Natural killer cell (primary cell): ENCODE measurements at regions not wholly inside any gene's neighbourhood (a gene's known extent, or its start where the extent isn't known, plus 50 kb on each side); places are given as distances from the start of the nearest gene placed in this dataset.

Experiments
- ATAC-seq, 3 donors: fragments of 150-1000 bp in 2 of 3; fragments of 200-7000 bp in 1 of 3; cut with Tn5 transposase; 1 replicate in 1 of 3; 2 replicates in 2 of 3; pipeline ENCODE4 v1.10.0; 2021; ENCODE audit warnings: mild to moderate bottlenecking in 2 of 3, moderate library complexity in 2 of 3
- DNase-seq, 2 donors: peaks; one replicate each; pipeline versions ENCODE4 v3.0.0 to v3.0.0-alpha.2; 2013 to 2021; ENCODE audit warnings: mixed read lengths in 1 of 2
- H3K27ac ChIP-seq: one replicate; pipeline ENCODE4 v1.5.1; 2013; ENCODE audit warnings: mild to moderate bottlenecking, low read length
- H3K27me3 ChIP-seq: one replicate; pipeline ENCODE4 v1.6.1; 2013; ENCODE audit warnings: low read length; ENCODE audit not compliant: control insufficient read depth, insufficient read depth
- H3K36me3 ChIP-seq: one replicate; pipeline ENCODE4 v1.6.1; 2013; ENCODE audit warnings: low read length; ENCODE audit not compliant: control insufficient read depth, insufficient read depth
- H3K4me1 ChIP-seq: one replicate; pipeline ENCODE4 v1.6.1; 2013; ENCODE audit warnings: low read length; ENCODE audit not compliant: control insufficient read depth, insufficient read depth
- H3K4me3 ChIP-seq: one replicate; pipeline ENCODE4 v1.5.1; 2013; ENCODE audit warnings: low read length
- H3K9me3 ChIP-seq: one replicate; pipeline ENCODE4 v1.6.1; 2013; ENCODE audit warnings: low read length; ENCODE audit not compliant: control insufficient read depth, insufficient read depth
- H3K27ac Mint-ChIP-seq, 2 donors: one replicate each; pipeline ENCODE4 v1.8.0; 2022; ENCODE audit warnings: mild to moderate bottlenecking in 2 of 2, mixed read lengths in 2 of 2, moderate library complexity in 1 of 2
- H3K27me3 Mint-ChIP-seq, 2 donors: one replicate each; pipeline ENCODE4 v1.8.0; 2022; ENCODE audit warnings: low read depth in 2 of 2, mixed read lengths in 2 of 2
- H3K36me3 Mint-ChIP-seq: one replicate; pipeline ENCODE4 v1.8.0; 2022; ENCODE audit warnings: mixed read lengths
- H3K4me1 Mint-ChIP-seq, 2 donors: one replicate each; pipeline ENCODE4 v1.8.0; 2022; ENCODE audit warnings: mixed read lengths in 2 of 2
- H3K4me3 Mint-ChIP-seq: one replicate; pipeline ENCODE4 v1.8.0; 2022; ENCODE audit warnings: mild to moderate bottlenecking, moderate library complexity, mixed read lengths
- H3K9me3 Mint-ChIP-seq, 2 donors: one replicate each; pipeline ENCODE4 v1.8.0; 2022; ENCODE audit warnings: mixed read lengths in 2 of 2
- CTCF ChIP-seq: fragments of 200-600 bp; IDR thresholded peaks from one replicate; pipeline ENCODE4 v1.8.0; 2022; ENCODE audit warnings: antibody characterized with exemption
- WGBS: methylation state at CpG from one replicate; pipeline ENCODE4 v1.1.7; 2013; ENCODE audit warnings: missing lambda C conversion rate; ENCODE audit not compliant: insufficient coverage; 5-methylcytosine and 5-hydroxymethylcytosine counted together
- intact Hi-C: fragments of 100-400 bp; cut with micrococcal nuclease; formaldehyde crosslinking; loops from one replicate; pipeline ENCODE4 v1.14.2; 2022

- intact Hi-C loops, result no loop called here
- ATAC-seq, result no peak
- no peak for TF ChIP-seq CTCF
- Histone ChIP-seq H3K4me1 (no peaks in the 10 kb centered on the region), H3K27me3 (no peaks in the 10 kb centered on the region), H3K9me3 (no peaks in the 10 kb centered on the region), H3K36me3 (no peaks in the 10 kb centered on the region), H3K27ac (no peak overlapping the region), H3K4me3 (no peak overlapping the region)
- no peak overlapping the region for H3K27ac Mint-ChIP-seq
- H3K36me3 Mint-ChIP-seq, result no peaks in the 10 kb centered on the region
- no peak for DNase-seq
- WGBS, result 84% methylated on average over 4 of the region's 4 CpGs
- H3K4me3 Mint-ChIP-seq, result no peak overlapping the region
- H3K9me3 Mint-ChIP-seq, result peaks cover 3 to 4% of the 10 kb centered on the region in 2 donors
- no peaks in the 10 kb centered on the region for H3K27me3 Mint-ChIP-seq
- H3K4me1 Mint-ChIP-seq, result no peaks in the 10 kb centered on the region
These were observed 584.5 kb upstream of the TBX3 start for GRCh38 chr12:115268451-115268850.

- WGBS, result 88% methylated on average over 3 of the region's 3 CpGs
- no peaks in the 10 kb centered on the region for H3K36me3 ChIP-seq
- H3K4me1 ChIP-seq, result no peaks in the 10 kb centered on the region
- intact Hi-C loops, result no loop called here
- H3K36me3 Mint-ChIP-seq, result no peaks in the 10 kb centered on the region
- no peak overlapping the region for H3K4me3 Mint-ChIP-seq
- H3K4me1 Mint-ChIP-seq, result no peaks in the 10 kb centered on the region
- no peak overlapping the region for H3K27ac Mint-ChIP-seq
- ATAC-seq (no peak), DNase-seq (no peak)
- no peaks in the 10 kb centered on the region for H3K9me3 ChIP-seq
- H3K27me3 ChIP-seq, result no peaks in the 10 kb centered on the region
- no peak for TF ChIP-seq CTCF
- H3K27me3 Mint-ChIP-seq, result no peaks in the 10 kb centered on the region
- H3K9me3 Mint-ChIP-seq, result peaks cover 3 to 4% of the 10 kb centered on the region in 2 donors
- no peak overlapping the region for H3K4me3 ChIP-seq
- H3K27ac ChIP-seq, result no peak overlapping the region
These were observed 583.9 kb upstream of the TBX3 start for GRCh38 chr12:115267891-115268290.

- no peaks in the 10 kb centered on the region for H3K9me3 ChIP-seq
- Mint-ChIP-seq H3K9me3 (peaks cover 3 to 4% of the 10 kb centered on the region in 2 donors), H3K27me3 (no peaks in the 10 kb centered on the region), H3K4me3 (no peak overlapping the region), H3K4me1 (no peaks in the 10 kb centered on the region), H3K36me3 (no peaks in the 10 kb centered on the region), H3K27ac (no peak overlapping the region)
- H3K27me3 ChIP-seq, result no peaks in the 10 kb centered on the region
- intact Hi-C loops, result no loop called here
- DNase-seq, result no peak
- no peak for ATAC-seq
- TF ChIP-seq CTCF, result no peak
- H3K27ac ChIP-seq, result no peak overlapping the region
- H3K36me3 ChIP-seq, result no peaks in the 10 kb centered on the region
- H3K4me1 ChIP-seq, result no peaks in the 10 kb centered on the region
- WGBS, result 81% methylated on average over 3 of the region's 3 CpGs
- no peak overlapping the region for H3K4me3 ChIP-seq
These were observed 583.5 kb upstream of the TBX3 start for GRCh38 chr12:115267464-115267863.

- Histone ChIP-seq H3K9me3 (no peaks in the 10 kb centered on the region), H3K4me3 (no peak overlapping the region), H3K4me1 (no peaks in the 10 kb centered on the region), H3K27ac (no peak overlapping the region), H3K36me3 (no peaks in the 10 kb centered on the region), H3K27me3 (no peaks in the 10 kb centered on the region)
- H3K27me3 Mint-ChIP-seq, result no peaks in the 10 kb centered on the region
- H3K27ac Mint-ChIP-seq, result no peak overlapping the region
- peaks cover 3% of the 10 kb centered on the region in 2 donors for H3K9me3 Mint-ChIP-seq
- no peaks in the 10 kb centered on the region for H3K4me1 Mint-ChIP-seq
- intact Hi-C loops, result no loop called here
- ATAC-seq, result no peak
- 73% methylated on average over 6 of the region's 6 CpGs for WGBS
- H3K4me3 Mint-ChIP-seq, result no peak overlapping the region
- H3K36me3 Mint-ChIP-seq, result no peaks in the 10 kb centered on the region
- no peak for DNase-seq
- TF ChIP-seq CTCF, result no peak
These were observed 580.6 kb upstream of the TBX3 start for GRCh38 chr12:115264605-115265004.
